Thymus (tissue), 11 donors: ENCODE measurements at regions not wholly inside any gene's neighbourhood (a gene's known extent, or its start where the extent isn't known, plus 50 kb on each side); places are given as distances from the start of the nearest gene placed in this dataset.

Experiments used
- DNase-seq, 9 donors: peaks; one replicate each; pipeline ENCODE4 v3.0.0-alpha.2; 2013; ENCODE audit warnings: low spot score in 9 of 9, low read depth in 6 of 9, missing footprints in 1 of 9
- H3K27ac ChIP-seq, 2 donors: one replicate each; pipeline ENCODE4 v1.5.1; 2013; ENCODE audit warnings: control low read depth in 1 of 2, low read depth in 1 of 2, low read length in 1 of 2, mild to moderate bottlenecking in 1 of 2, moderate library complexity in 1 of 2
- H3K27me3 ChIP-seq, 2 donors: one replicate each; pipeline ENCODE4 v1.5.1; 2013; ENCODE audit warnings: low read length in 1 of 2; ENCODE audit not compliant: control insufficient read depth in 2 of 2, insufficient read depth in 1 of 2
- H3K36me3 ChIP-seq, 2 donors: one replicate each; pipeline ENCODE4 v1.5.1; 2013; ENCODE audit warnings: low read length in 1 of 2, mild to moderate bottlenecking in 1 of 2, moderate library complexity in 1 of 2; ENCODE audit not compliant: control insufficient read depth in 2 of 2, insufficient read depth in 2 of 2
- H3K4me1 ChIP-seq, 2 donors: one replicate each; pipeline ENCODE4 v1.5.1; 2013; ENCODE audit warnings: low read length in 2 of 2; ENCODE audit not compliant: control insufficient read depth in 2 of 2, insufficient read depth in 2 of 2
- H3K4me3 ChIP-seq, 2 donors: one replicate each; pipeline ENCODE4 v1.5.1; 2013; ENCODE audit warnings: low read length in 2 of 2, control low read depth in 1 of 2, mild to moderate bottlenecking in 1 of 2
- H3K9me3 ChIP-seq, 2 donors: one replicate each; pipeline ENCODE4 v1.5.1; 2013; ENCODE audit warnings: low read length in 1 of 2, mild to moderate bottlenecking in 1 of 2; ENCODE audit not compliant: control insufficient read depth in 2 of 2, insufficient read depth in 1 of 2
- WGBS: extraction: QIAGEN DNeasy Blood & Tissue Kit; methylation state at CpG from one replicate; pipeline ENCODE4 v1.1.7; 2013; 5-methylcytosine and 5-hydroxymethylcytosine counted together
- donor health status: healthy.

DNA sequence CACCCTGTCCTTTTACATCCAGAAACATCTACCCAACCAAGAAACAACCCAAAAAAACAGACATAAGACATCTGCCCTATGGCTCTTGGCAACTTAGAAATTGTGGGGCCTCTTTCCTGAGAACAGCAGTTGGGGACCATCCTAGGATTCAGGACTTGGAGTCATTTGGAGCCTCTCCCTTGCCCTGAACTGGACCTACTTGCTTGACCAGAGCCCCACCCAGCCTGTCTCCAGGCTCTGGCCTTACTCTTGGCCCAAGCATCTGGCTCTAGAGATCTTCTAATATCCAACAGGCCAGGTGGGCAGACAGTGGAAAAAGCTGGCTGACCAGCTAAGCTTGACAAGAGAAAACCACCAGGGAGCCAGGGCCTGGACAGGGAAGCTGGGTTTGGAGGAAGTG is 99.1 kb upstream of the C2CD4B start:
- Histone ChIP-seq H3K27me3 (no peaks in the 10 kb centered on the region), H3K36me3 (no peaks in the 10 kb centered on the region), H3K4me3 (no peak overlapping the region), H3K4me1 (no peaks in the 10 kb centered on the region), H3K27ac (no peak overlapping the region), H3K9me3 (peaks cover 1 to 37% of the 10 kb centered on the region in 2 donors)
- no peak for DNase-seq

DNA sequence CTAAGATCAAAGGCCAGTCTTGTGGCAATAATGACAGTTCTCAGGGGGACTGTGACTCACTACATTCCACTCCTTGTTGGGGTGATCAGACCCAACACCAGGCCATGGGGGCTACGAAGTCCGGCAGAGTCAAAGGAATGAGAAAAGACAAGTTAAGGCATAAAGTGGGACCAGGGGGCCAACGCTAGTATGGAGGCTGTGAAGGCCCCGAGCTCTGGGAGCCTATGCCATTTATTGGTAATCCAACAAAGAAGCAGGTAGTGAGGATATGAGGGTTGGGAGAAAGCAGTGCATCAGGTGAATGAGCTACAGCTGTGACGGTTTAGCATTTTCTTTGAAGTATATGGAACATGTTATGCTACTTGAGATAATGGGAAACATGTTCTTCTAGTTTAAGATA is 104.4 kb upstream of the C2CD4B start:
- no peaks in the 10 kb centered on the region for H3K27me3 ChIP-seq
- WGBS, result 94% methylated on average over 5 of the region's 5 CpGs
- DNase-seq, result no peak
- no peak overlapping the region for H3K4me3 ChIP-seq
- H3K4me1 ChIP-seq, result no peaks in the 10 kb centered on the region
- no peak overlapping the region for H3K27ac ChIP-seq
- H3K36me3 ChIP-seq, result no peaks in the 10 kb centered on the region
- peaks cover 4 to 28% of the 10 kb centered on the region in 2 donors for H3K9me3 ChIP-seq

DNA sequence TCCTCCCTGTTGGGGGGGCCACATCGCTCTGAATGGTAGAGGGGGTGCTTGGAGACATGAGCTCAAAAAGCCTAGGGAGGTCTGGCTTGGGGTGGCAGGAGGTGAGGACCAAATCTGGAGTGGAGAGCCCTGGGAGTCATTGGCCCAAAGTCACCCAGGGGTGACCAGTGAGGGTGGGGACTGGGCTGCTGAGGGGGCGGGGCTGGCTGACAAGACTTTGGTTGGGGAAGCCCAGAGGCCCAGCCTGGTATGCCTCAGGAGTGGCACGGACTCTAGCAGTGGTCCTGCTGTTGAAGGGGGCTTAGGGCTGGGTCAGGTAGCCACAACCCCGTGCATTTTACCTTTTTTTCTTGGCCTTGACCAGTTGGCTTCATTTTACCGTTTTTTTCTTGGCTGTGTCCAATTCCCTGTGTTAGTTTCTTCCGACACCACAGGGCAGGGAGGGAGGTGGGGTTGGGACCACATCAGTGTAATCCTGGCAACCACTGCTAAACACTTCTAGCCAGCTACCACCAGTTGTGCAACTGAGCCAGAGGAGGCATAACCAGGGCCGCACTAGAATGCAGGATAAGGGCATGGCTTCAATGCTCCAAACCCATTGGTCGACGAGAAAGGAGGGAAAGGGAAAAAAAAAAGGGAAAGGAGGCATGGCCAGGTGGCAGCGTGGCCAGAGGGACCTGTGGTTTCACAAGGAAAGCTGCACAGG is 105.3 kb upstream of the C2CD4B start:
- no peak overlapping the region for H3K4me3 ChIP-seq
- no peak overlapping the region for H3K27ac ChIP-seq
- no peaks in the 10 kb centered on the region for H3K27me3 ChIP-seq
- peaks cover 4 to 28% of the 10 kb centered on the region in 2 donors for H3K9me3 ChIP-seq
- WGBS, result 88% methylated on average over 10 of the region's 10 CpGs
- no peak for DNase-seq
- H3K36me3 ChIP-seq, result no peaks in the 10 kb centered on the region
- no peaks in the 10 kb centered on the region for H3K4me1 ChIP-seq

DNA sequence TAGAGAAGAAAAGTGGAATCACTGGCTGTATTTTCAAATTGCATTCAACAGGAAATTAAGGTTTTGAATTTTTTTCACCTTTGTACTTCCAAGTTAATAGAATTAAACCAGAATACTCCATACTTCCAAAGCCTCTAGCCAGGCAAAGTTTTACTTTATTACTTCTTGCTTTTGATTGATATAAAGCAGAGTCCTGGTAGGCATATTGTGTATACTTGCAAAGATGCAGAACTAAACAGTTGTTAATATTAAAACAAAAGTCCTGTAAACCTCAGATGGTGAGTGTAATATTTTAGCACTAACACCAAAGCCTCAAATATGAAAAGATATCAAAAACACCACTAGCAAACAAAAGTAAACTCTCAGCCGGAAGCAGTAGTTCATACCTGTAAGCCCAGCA is 107.2 kb upstream of the C2CD4B start:
- H3K27me3 ChIP-seq, result no peaks in the 10 kb centered on the region
- WGBS, result 100% methylated on average over 1 of the region's 1 CpG
- no peak overlapping the region for H3K27ac ChIP-seq

DNA sequence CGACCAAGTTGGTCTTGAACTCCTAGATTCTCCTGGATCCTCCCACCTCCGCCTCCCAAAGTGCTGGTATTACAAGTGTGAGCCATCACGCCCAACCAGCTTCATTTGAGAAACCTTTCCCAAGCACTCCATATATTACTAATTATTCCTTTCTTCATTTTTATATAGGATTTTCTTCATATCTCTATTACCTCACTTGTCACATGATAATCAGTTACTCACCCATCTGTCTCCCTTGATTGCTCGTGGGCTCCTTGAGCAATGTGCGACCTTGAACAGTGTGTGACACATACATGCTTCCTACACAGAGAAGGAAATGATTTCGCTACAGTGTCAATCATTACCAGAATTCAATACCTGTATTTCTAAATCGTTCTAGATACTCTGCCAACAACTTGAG is 110.7 kb upstream of the C2CD4B start:
- no peaks in the 10 kb centered on the region for H3K36me3 ChIP-seq
- 86% methylated on average over 7 of the region's 7 CpGs for WGBS
- H3K27me3 ChIP-seq, result no peaks in the 10 kb centered on the region
- H3K9me3 ChIP-seq, result peaks cover 0 to under 1% of the 10 kb centered on the region in 2 donors
- no peak overlapping the region for H3K4me3 ChIP-seq
- no peak for DNase-seq
- no peak overlapping the region for H3K27ac ChIP-seq
- no peaks in the 10 kb centered on the region for H3K4me1 ChIP-seq

More for the DNA sequence above, 107.2 kb upstream of the C2CD4B start:
- H3K4me1 ChIP-seq, result no peaks in the 10 kb centered on the region
- H3K9me3 ChIP-seq, result peaks cover 4 to 19% of the 10 kb centered on the region in 2 donors
- no peak for DNase-seq
- no peak overlapping the region for H3K4me3 ChIP-seq
- H3K36me3 ChIP-seq, result no peaks in the 10 kb centered on the region

DNA sequence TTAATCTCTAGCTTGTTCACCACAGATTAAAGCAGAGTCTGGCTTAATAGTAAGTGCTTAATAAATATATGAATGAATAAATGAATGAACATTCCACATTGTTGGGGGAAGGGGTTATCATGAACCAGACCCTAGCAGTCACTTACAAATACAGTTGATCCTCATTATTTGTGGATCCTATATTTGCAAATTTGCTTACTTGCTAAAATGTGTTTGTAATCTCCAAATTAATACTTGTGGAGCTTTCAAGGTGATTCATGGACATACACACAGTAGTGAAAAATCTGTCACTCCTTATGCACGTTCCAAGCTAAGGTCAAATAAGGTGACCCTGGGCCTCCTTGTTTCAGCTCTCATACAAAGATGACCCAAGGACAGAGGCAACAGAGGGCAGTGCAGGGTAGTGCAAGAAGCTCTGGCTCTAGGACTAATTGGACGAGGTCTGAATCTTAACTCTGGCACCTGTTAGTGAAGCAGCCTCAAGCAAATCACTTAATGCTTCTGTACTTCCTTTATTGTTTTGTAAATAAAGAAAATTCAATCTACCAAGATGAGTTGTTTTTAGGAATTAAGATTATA is 112.8 kb upstream of the C2CD4B start:
- no peak overlapping the region for H3K4me3 ChIP-seq
- no peaks in the 10 kb centered on the region for H3K36me3 ChIP-seq
- H3K27ac ChIP-seq, result no peak overlapping the region
- no peaks in the 10 kb centered on the region for H3K27me3 ChIP-seq
- WGBS, result 91% methylated on average over 2 of the region's 2 CpGs
- H3K9me3 ChIP-seq, result no peaks in the 10 kb centered on the region
- no peaks in the 10 kb centered on the region for H3K4me1 ChIP-seq
- no peak for DNase-seq

DNA sequence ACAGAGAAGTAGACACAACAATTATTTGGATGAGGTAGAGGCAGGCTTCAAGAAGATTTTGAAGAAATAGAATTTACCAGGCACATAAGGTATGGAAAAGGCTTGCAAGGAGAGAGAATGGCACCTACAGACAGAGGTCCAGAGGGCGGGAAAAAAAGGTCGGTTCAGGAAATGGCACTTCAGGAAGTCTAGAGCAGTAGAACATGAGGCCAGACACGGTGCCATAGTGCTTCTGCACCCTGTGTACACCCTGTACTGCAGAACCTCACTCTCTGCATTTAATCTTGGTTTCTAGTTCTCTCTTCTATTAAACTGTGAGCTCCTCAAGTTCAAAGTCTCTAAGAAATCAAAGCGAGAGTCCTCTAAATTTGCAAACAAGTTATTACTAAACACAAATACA is 113.4 kb upstream of the C2CD4B start:
- no peaks in the 10 kb centered on the region for H3K27me3 ChIP-seq
- H3K4me1 ChIP-seq, result no peaks in the 10 kb centered on the region
- H3K4me3 ChIP-seq, result no peak overlapping the region
- DNase-seq, result no peak
- H3K9me3 ChIP-seq, result no peaks in the 10 kb centered on the region
- WGBS, result 79% methylated on average over 4 of the region's 4 CpGs
- H3K27ac ChIP-seq, result no peak overlapping the region
- H3K36me3 ChIP-seq, result no peaks in the 10 kb centered on the region

DNA sequence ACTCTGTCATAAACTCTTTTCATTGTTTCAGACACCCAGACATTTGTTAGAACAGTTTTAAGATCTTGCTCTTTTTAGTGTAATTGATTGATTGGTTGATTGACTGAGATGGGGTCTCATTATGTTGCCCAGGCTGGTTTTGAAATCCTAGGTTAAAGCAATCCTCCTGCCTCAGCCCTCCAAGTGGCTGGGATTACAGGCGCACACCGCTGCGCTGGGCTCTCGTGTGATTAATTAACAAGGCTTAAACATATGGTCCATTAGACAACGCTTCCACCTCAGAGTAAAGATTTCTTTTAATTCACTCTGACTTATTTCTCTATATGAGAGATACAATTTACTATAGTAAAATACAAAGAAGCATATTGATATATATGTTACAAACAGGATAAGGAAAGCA is 114.0 kb upstream of the C2CD4B start:
- Histone ChIP-seq H3K27ac (no peak overlapping the region), H3K4me1 (no peaks in the 10 kb centered on the region), H3K36me3 (no peaks in the 10 kb centered on the region), H3K27me3 (no peaks in the 10 kb centered on the region), H3K4me3 (no peak overlapping the region), H3K9me3 (no peaks in the 10 kb centered on the region)
- 99% methylated on average over 5 of the region's 5 CpGs for WGBS
- no peak for DNase-seq

DNA sequence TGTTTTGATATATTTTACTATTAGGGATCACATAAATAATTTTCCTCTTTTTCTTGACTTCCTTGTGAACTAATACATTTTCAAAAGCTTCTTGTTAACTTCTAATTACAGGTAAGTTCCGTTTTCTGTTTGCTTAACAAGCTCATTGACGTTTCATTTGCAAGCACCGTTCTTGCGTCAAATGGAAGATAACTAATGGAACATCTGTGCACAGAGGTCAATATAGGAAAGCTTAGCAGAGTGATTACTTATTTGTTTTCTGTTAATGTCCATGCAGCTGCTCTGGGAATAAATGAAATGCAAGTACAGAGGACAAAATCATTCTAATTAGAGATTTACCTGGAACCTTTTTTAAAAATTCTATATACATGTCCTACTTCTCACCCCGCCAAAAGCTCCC is 115.5 kb upstream of the C2CD4B start:
- DNase-seq, result no peak
- no peaks in the 10 kb centered on the region for H3K9me3 ChIP-seq
- no peaks in the 10 kb centered on the region for H3K4me1 ChIP-seq
- no peak overlapping the region for H3K4me3 ChIP-seq
- H3K27ac ChIP-seq, result no peak overlapping the region
- H3K36me3 ChIP-seq, result no peaks in the 10 kb centered on the region
- no peaks in the 10 kb centered on the region for H3K27me3 ChIP-seq
- WGBS, result 93% methylated on average over 5 of the region's 5 CpGs
